HepG2 (cell line): ENCODE measurements at regions not wholly inside any gene's neighbourhood (a gene's known extent, or its start where the extent isn't known, plus 50 kb on each side); places are given as distances from the start of the nearest gene placed in this dataset.

Experiments used
- ATF1 ChIP-seq: IDR thresholded peaks from 2 replicates; pipeline ENCODE4 v1.6.1; 2016; ENCODE audit warnings: mild to moderate bottlenecking, control low read depth
- FOXP1 ChIP-seq, 2 experiments: fragments of 450-650 bp in 1 of 2; IDR thresholded peaks; 2 replicates each; pipeline ENCODE4 v1.6.1; 2017 to 2018; ENCODE audit warnings: antibody characterized with exemption in 1 of 2
- HNRNPH1 ChIP-seq: fragments of 200-400 bp; formaldehyde crosslinking; optimal IDR thresholded peaks from 2 replicates; pipeline ENCODE3; 2017; ENCODE audit warnings: mild to moderate bottlenecking, low read depth, low read length
- HOXA3 ChIP-seq: sonication (generic); formaldehyde crosslinking; IDR thresholded peaks from 2 replicates; pipeline ENCODE4 v1.5.0; 2020; ENCODE audit warnings: missing genetic modification reagents
- KLF13 ChIP-seq: sonication (generic); formaldehyde crosslinking; IDR thresholded peaks from 2 replicates; pipeline ENCODE4 v1.4.0; 2020; ENCODE audit warnings: mild to moderate bottlenecking, missing genetic modification reagents
- KLF9 ChIP-seq: IDR thresholded peaks from 2 replicates; pipeline ENCODE4 v1.6.1; 2016; ENCODE audit warnings: low read depth
- MLLT10 ChIP-seq: sonication (generic); formaldehyde crosslinking; IDR thresholded peaks from 2 replicates; pipeline ENCODE4 v1.4.0; 2020; ENCODE audit warnings: missing genetic modification reagents
- NFATC3 ChIP-seq: sonication (generic); formaldehyde crosslinking; IDR thresholded peaks from 2 replicates; pipeline ENCODE4 v1.5.1; 2020; ENCODE audit warnings: mild to moderate bottlenecking, missing genetic modification reagents
- NFE2L2 ChIP-seq: fragments of 150-350 bp; IDR thresholded peaks from 2 replicates; pipeline ENCODE4 v1.6.1; 2014; ENCODE audit warnings: low read length
- NR2F6 ChIP-seq, 2 experiments: IDR thresholded peaks; 2 replicates each; pipeline ENCODE4 v1.6.1; 2016; ENCODE audit warnings: antibody characterized with exemption in 1 of 2, mild to moderate bottlenecking in 1 of 2
- PRDM4 ChIP-seq: sonication (generic); formaldehyde crosslinking; IDR thresholded peaks from 2 replicates; pipeline ENCODE4 v1.9.0; 2021; ENCODE audit warnings: missing genetic modification reagents, borderline replicate concordance
- RARG ChIP-seq: sonication (generic); formaldehyde crosslinking; IDR thresholded peaks from 2 replicates; pipeline ENCODE4 v1.4.0; 2020; ENCODE audit warnings: low read depth, mild to moderate bottlenecking, missing genetic modification reagents
- RBM22 ChIP-seq: fragments of 200-400 bp; formaldehyde crosslinking; optimal IDR thresholded peaks from 2 replicates; pipeline ENCODE3; 2017; ENCODE audit warnings: mild to moderate bottlenecking, low read length, moderate library complexity
- RNF219 ChIP-seq: sonication (generic); formaldehyde crosslinking; IDR thresholded peaks from 2 replicates; pipeline ENCODE4 v1.5.0; 2020; ENCODE audit warnings: mild to moderate bottlenecking, missing genetic modification reagents
- SAFB2 ChIP-seq: sonication (generic); formaldehyde crosslinking; IDR thresholded peaks from 2 replicates; pipeline ENCODE4 v1.5.1; 2020; ENCODE audit warnings: missing genetic modification reagents, low read depth, mild to moderate bottlenecking, borderline replicate concordance
- TOE1 ChIP-seq: sonication (generic); formaldehyde crosslinking; IDR thresholded peaks from 2 replicates; pipeline ENCODE4 v1.4.0; 2020; ENCODE audit warnings: mild to moderate bottlenecking, missing genetic modification reagents
- ZNF296 ChIP-seq: sonication (generic); formaldehyde crosslinking; conservative IDR thresholded peaks from 2 replicates; pipeline ENCODE4 v1.5.0; 2020; ENCODE audit warnings: mild to moderate bottlenecking, missing genetic modification reagents
- ZNF326 ChIP-seq: sonication (generic); formaldehyde crosslinking; IDR thresholded peaks from 2 replicates; pipeline ENCODE4 v1.4.0; 2020; ENCODE audit warnings: missing genetic modification reagents, borderline replicate concordance
- ZNF605 ChIP-seq: sonication (generic); formaldehyde crosslinking; IDR thresholded peaks from 2 replicates; pipeline ENCODE4 v1.8.0; 2022; ENCODE audit warnings: mild to moderate bottlenecking, missing genetic modification reagents
- ZNF75D ChIP-seq: sonication (generic); formaldehyde crosslinking; IDR thresholded peaks from 2 replicates; pipeline ENCODE4 v1.8.1; 2023; ENCODE audit warnings: missing genetic modification reagents, mild to moderate bottlenecking, borderline replicate concordance
- ZNF780A ChIP-seq: sonication (generic); formaldehyde crosslinking; IDR thresholded peaks from 2 replicates; pipeline ENCODE4 v1.8.0; 2022; ENCODE audit warnings: mild to moderate bottlenecking, missing genetic modification reagents, moderate library complexity
- TF ChIP-seq, protein P1 (sequence below): IDR thresholded peaks from 2 replicates; pipeline ENCODE4 v1.6.1; 2018; ENCODE audit warnings: missing genetic modification reagents
- TF ChIP-seq, protein P2 (sequence below): sonication (generic); formaldehyde crosslinking; IDR thresholded peaks from 2 replicates; pipeline ENCODE4 v1.4.0; 2020; ENCODE audit warnings: missing genetic modification reagents, borderline replicate concordance
- TF ChIP-seq, protein P3 (sequence below): sonication (generic); formaldehyde crosslinking; IDR thresholded peaks from 2 replicates; pipeline ENCODE4 v1.4.0; 2020; ENCODE audit warnings: low read depth, mild to moderate bottlenecking, missing genetic modification reagents

GRCh38 chr20:37636212-37636975 lies 57.4 kb upstream of the CTNNBL1 start (continued):
- TF ChIP-seq, protein P1, sequence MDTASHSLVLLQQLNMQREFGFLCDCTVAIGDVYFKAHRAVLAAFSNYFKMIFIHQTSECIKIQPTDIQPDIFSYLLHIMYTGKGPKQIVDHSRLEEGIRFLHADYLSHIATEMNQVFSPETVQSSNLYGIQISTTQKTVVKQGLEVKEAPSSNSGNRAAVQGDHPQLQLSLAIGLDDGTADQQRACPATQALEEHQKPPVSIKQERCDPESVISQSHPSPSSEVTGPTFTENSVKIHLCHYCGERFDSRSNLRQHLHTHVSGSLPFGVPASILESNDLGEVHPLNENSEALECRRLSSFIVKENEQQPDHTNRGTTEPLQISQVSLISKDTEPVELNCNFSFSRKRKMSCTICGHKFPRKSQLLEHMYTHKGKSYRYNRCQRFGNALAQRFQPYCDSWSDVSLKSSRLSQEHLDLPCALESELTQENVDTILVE = no peak
- TF ChIP-seq RARG (CRISPR knock-in tag) (no peak), NFATC3 (CRISPR knock-in tag) (no peak), ZNF296 (CRISPR knock-in tag) (no peak), KLF9 (no peak), NR2F6 (IDR thresholded peaks at IDR 0.05) (no peak), NR2F6 (CRISPR knock-in tag; IDR thresholded peaks at IDR 0.05) (no peak), MLLT10 (CRISPR knock-in tag) (no peak), TOE1 (no peak), HOXA3 (CRISPR knock-in tag) (no peak; the same call in 1 of the 2 replicates), ZNF605 (CRISPR knock-in tag) (no peak), KLF13 (no peak), NFE2L2 (no peak), PRDM4 (no peak), HNRNPH1 (no peak), ZNF75D (no peak), ATF1 (CRISPR knock-in tag) (no peak), SAFB2 (CRISPR knock-in tag) (no peak), ZNF780A (CRISPR knock-in tag) (no peak), ZNF326 (CRISPR knock-in tag) (no peak), RBM22 (no peak), FOXP1 (IDR thresholded peaks at IDR 0.05) (no peak), FOXP1 (CRISPR knock-in tag; IDR thresholded peaks at IDR 0.05) (no peak), RNF219 (CRISPR knock-in tag) (no peak)
- TF ChIP-seq, protein P2, sequence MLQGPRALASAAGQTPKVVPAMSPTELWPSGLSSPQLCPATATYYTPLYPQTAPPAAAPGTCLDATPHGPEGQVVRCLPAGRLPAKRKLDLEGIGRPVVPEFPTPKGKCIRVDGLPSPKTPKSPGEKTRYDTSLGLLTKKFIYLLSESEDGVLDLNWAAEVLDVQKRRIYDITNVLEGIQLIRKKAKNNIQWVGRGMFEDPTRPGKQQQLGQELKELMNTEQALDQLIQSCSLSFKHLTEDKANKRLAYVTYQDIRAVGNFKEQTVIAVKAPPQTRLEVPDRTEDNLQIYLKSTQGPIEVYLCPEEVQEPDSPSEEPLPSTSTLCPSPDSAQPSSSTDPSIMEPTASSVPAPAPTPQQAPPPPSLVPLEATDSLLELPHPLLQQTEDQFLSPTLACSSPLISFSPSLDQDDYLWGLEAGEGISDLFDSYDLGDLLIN (CRISPR knock-in tag) = no peak
- TF ChIP-seq, protein P3, sequence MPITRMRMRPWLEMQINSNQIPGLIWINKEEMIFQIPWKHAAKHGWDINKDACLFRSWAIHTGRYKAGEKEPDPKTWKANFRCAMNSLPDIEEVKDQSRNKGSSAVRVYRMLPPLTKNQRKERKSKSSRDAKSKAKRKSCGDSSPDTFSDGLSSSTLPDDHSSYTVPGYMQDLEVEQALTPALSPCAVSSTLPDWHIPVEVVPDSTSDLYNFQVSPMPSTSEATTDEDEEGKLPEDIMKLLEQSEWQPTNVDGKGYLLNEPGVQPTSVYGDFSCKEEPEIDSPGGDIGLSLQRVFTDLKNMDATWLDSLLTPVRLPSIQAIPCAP (CRISPR knock-in tag) = no peak
